NB4 (cell line): ENCODE measurements at regions not wholly inside any gene's neighbourhood (a gene's known extent, or its start where the extent isn't known, plus 50 kb on each side); places are given as distances from the start of the nearest gene placed in this dataset.

Source experiments
- CTCF ChIP-seq: IDR thresholded peaks from one replicate; pipeline ENCODE4 v1.5.1; 2012; ENCODE audit warnings: low read depth, low read length
- MAX ChIP-seq: IDR thresholded peaks from 2 replicates; pipeline ENCODE4 v1.6.1; 2011; ENCODE audit warnings: low read depth, low read length
- POLR2A ChIP-seq: IDR thresholded peaks from 2 replicates; pipeline ENCODE4 v1.6.1; 2011; ENCODE audit warnings: mild to moderate bottlenecking; ENCODE audit not compliant: insufficient read length; ENCODE audit errors: extremely low read depth

- no peak for TF ChIP-seq POLR2A
- TF ChIP-seq CTCF: no peak
- no peak for TF ChIP-seq MAX
Observed at GRCh38 chr1:235052067-235053008, 76.3 kb downstream of the TOMM20 start.
